Gastrocnemius medialis (tissue), 4 donors: ENCODE measurements at regions not wholly inside any gene's neighbourhood (a gene's known extent, or its start where the extent isn't known, plus 50 kb on each side); places are given as distances from the start of the nearest gene placed in this dataset.

Experiments used
- CTCF ChIP-seq, 5 experiments: fragments of 450-650 bp in 3 of 5; fragments of 200-600 bp in 2 of 5; sonication (generic) in 2 of 5; IDR thresholded peaks in 4 of 5; conservative IDR thresholded peaks in 1 of 5; 1 replicate in 4 of 5; 2 replicates in 1 of 5; pipeline ENCODE4 v1.5.1; 2016 to 2019; ENCODE audit warnings: antibody characterized with exemption in 5 of 5, mild to moderate bottlenecking in 3 of 5, moderate library complexity in 3 of 5
- POLR2A ChIP-seq, 2 donors: fragments of 450-650 bp; IDR thresholded peaks; one replicate each; pipeline ENCODE4 v1.6.1; 2017; ENCODE audit warnings: antibody characterized with exemption in 2 of 2, mild to moderate bottlenecking in 2 of 2, moderate library complexity in 2 of 2

GRCh38 chr18:31232775-31233424 is 70.2 kb upstream of the DSC1 start:
- TF ChIP-seq CTCF (IDR thresholded peaks at IDR 0.05 in 4 of 5, conservative IDR thresholded peaks at IDR 0.05 in 1 of 5) (no peak), POLR2A (IDR thresholded peaks at IDR 0.05) (no peak)
